Transverse colon (tissue), 4 donors: ENCODE measurements at regions not wholly inside any gene's neighbourhood (a gene's known extent, or its start where the extent isn't known, plus 50 kb on each side); places are given as distances from the start of the nearest gene placed in this dataset.

ENCODE experiments used
- EP300 ChIP-seq: sonication (generic); formaldehyde crosslinking; IDR thresholded peaks from one replicate; pipeline ENCODE4 v1.6.1; 2017; ENCODE audit warnings: antibody characterized with exemption, low read depth
- POLR2A ChIP-seq: fragments of 450-650 bp; IDR thresholded peaks from one replicate; pipeline ENCODE4 v1.6.1; 2016; ENCODE audit warnings: antibody characterized with exemption, mild to moderate bottlenecking, moderate library complexity
- POLR2AphosphoS5 ChIP-seq, 3 donors: sonication (generic); formaldehyde crosslinking; IDR thresholded peaks; one replicate each; pipeline ENCODE4 v1.6.1; 2016; ENCODE audit warnings: antibody characterized with exemption in 3 of 3
- TF ChIP-seq, protein P1 (sequence below), 5 experiments: fragments of 200-600 bp in 3 of 5; fragments of 450-650 bp in 2 of 5; sonication (generic) in 3 of 5; IDR thresholded peaks; 1 replicate in 2 of 5; 2 replicates in 3 of 5; pipeline ENCODE4 v1.5.1; 2016 to 2017; ENCODE audit warnings: antibody characterized with exemption in 5 of 5, inconsistent platforms in 3 of 5, mild to moderate bottlenecking in 2 of 5, moderate library complexity in 1 of 5

GRCh38 chr4:59643682-59644081 lies 1556.4 kb upstream of the ADGRL3 start:
- TF ChIP-seq, protein P1, sequence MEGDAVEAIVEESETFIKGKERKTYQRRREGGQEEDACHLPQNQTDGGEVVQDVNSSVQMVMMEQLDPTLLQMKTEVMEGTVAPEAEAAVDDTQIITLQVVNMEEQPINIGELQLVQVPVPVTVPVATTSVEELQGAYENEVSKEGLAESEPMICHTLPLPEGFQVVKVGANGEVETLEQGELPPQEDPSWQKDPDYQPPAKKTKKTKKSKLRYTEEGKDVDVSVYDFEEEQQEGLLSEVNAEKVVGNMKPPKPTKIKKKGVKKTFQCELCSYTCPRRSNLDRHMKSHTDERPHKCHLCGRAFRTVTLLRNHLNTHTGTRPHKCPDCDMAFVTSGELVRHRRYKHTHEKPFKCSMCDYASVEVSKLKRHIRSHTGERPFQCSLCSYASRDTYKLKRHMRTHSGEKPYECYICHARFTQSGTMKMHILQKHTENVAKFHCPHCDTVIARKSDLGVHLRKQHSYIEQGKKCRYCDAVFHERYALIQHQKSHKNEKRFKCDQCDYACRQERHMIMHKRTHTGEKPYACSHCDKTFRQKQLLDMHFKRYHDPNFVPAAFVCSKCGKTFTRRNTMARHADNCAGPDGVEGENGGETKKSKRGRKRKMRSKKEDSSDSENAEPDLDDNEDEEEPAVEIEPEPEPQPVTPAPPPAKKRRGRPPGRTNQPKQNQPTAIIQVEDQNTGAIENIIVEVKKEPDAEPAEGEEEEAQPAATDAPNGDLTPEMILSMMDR (IDR thresholded peaks at IDR 0.05) = no peak
- TF ChIP-seq POLR2A = no peak
- no peak for TF ChIP-seq POLR2AphosphoS5 (IDR thresholded peaks at IDR 0.05)
- TF ChIP-seq EP300 = no peak
